ENCODE measurements at regions not wholly inside any gene's neighbourhood (a gene's known extent, or its start where the extent isn't known, plus 50 kb on each side); places are given as distances from the start of the nearest gene placed in this dataset.

DNA sequence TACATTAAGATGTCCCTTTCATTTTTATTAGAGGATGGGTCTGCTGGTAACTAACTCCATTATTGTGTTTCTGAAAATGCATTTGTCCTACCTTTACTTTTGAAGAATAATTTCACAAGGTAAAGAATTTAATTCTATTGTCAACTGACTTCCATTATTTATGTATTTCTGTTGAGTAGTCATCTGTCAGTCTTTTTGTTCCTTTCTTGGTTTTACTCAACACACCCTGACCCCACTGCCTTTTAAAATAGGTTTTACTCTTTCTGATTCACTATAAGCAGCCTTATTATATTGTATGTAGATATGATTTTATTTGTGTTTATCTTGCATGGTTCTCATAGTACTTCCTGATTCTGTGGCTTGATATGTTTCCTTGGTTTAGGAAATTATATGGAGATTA lies 237.5 kb downstream of the TGFB2 start:
- TF ChIP-seq, protein P1, sequence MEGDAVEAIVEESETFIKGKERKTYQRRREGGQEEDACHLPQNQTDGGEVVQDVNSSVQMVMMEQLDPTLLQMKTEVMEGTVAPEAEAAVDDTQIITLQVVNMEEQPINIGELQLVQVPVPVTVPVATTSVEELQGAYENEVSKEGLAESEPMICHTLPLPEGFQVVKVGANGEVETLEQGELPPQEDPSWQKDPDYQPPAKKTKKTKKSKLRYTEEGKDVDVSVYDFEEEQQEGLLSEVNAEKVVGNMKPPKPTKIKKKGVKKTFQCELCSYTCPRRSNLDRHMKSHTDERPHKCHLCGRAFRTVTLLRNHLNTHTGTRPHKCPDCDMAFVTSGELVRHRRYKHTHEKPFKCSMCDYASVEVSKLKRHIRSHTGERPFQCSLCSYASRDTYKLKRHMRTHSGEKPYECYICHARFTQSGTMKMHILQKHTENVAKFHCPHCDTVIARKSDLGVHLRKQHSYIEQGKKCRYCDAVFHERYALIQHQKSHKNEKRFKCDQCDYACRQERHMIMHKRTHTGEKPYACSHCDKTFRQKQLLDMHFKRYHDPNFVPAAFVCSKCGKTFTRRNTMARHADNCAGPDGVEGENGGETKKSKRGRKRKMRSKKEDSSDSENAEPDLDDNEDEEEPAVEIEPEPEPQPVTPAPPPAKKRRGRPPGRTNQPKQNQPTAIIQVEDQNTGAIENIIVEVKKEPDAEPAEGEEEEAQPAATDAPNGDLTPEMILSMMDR (IDR thresholded peaks at IDR 0.05) = no peak
- TF ChIP-seq POLR2AphosphoS5 (IDR thresholded peaks at IDR 0.05) = no peak
- no peak for TF ChIP-seq POLR2A (IDR thresholded peaks at IDR 0.05)
